Renal cortex interstitium (tissue), 11 donors: ENCODE measurements at regions not wholly inside any gene's neighbourhood (a gene's known extent, or its start where the extent isn't known, plus 50 kb on each side); places are given as distances from the start of the nearest gene placed in this dataset.

Source experiments
- DNase-seq, 11 donors: peaks; one replicate each; pipeline ENCODE4 v3.0.0-alpha.2; 2013; ENCODE audit warnings: low read depth in 9 of 11, low spot score in 4 of 11; ENCODE audit errors: extremely low read depth in 1 of 11

GRCh38 chr12:19031032-19031431 is 98.5 kb upstream of the PLEKHA5 start:
- no peak for DNase-seq

DNA sequence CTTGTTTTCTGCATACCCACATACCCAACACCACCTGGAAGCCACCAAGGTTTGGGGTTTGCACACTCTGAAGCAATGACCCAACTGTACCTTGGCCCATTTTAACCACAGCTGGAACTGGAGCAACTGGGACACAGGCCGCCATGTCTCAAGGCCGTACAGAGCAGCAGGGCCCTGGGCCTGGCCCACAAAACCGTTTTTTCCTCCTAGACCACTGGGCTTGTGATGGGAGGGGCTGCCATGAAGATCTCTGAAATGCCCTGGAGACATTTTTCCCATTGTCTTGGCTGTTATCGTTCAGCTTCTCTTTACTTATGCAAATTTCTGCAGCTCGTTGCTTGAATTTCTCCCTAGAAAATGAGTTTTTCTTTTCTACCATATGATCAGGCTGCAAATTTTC is 96.7 kb upstream of the PLEKHA5 start:
- DNase-seq, result no peak

DNA sequence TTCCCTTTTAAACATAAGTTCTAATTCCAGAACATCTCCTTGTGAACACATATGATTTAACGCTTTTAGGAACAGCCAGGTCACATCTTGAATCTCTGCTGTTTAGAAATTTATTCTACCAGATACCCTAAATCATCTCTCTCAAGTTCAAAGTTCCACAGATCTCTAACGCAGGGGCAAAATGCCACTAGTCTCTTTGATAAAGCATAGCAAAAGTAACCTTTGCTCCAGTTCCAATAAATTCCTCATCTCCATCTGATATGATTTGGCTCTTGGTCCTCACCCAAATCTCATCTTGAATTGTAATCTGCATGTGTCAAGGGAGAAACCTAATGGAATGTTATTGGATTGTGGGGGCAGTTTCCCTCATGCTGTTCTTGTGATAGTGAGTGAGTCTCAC is 96.3 kb upstream of the PLEKHA5 start:
- DNase-seq, result no peak

- no peak for DNase-seq
These were observed 94.6 kb upstream of the PLEKHA5 start for GRCh38 chr12:19034937-19035336.

DNA sequence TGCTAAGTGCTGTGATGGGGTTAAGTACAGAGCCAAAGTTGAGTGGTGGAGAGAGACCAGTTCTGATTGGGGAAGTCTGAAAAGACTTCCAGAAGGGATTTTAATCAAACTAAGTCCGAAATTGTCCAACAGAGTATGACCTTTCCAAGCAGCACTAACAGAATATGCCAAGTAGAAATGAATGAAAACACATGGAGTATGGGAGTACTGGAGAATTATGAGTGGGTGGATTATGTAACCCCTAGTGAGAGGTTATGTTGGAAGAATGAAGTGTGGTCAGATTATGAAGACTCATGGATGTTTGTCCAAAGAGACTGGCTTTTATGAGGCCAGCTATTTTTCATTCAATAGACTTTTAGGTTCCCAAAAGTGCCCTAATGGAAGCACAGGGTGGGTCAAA is 94.0 kb upstream of the PLEKHA5 start:
- DNase-seq, result no peak

GRCh38 chr12:19036673-19037357 is 92.7 kb upstream of the PLEKHA5 start:
- DNase-seq, result no peak

DNA sequence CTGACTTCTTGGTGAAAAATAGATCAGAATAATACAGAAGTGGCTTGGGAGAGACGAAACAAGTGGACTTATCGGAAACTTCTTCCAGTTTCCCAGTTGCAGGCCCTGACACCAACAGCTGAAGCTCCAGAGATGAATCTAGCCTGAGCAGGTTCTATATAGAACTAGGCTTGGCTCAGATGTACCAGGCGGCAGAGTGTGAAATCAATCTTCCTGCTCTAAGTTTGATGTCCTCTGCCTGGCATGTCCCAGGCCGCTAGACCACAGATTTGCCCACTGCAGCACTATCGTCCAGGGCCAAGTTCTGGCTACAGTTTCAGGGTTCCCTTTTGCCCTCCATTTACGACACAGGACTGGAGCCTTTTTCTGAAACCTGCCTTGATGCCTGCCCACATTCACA is 91.3 kb upstream of the PLEKHA5 start:
- no peak for DNase-seq

GRCh38 chr12:19039515-19039914 is 90.0 kb upstream of the PLEKHA5 start:
- no peak for DNase-seq

DNA sequence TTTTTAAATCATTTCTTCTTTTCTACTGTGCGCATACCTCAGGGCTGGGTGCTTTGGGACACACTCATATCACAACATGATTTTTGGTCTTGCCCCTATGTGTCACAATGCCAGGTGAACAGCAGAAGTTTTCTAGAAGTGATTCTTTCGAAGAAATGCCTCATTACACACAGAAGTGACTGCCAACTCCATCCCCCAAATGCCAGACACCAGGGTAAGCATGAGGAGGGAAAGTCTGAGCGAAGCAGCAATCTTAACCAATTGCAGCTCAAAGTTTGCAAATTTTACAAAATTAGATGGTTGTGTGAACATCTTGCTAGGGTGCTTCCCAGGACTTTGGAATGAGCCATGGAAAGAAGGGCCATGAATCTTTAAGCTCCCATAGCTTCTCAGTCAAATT is 87.3 kb upstream of the PLEKHA5 start:
- no peak for DNase-seq

DNA sequence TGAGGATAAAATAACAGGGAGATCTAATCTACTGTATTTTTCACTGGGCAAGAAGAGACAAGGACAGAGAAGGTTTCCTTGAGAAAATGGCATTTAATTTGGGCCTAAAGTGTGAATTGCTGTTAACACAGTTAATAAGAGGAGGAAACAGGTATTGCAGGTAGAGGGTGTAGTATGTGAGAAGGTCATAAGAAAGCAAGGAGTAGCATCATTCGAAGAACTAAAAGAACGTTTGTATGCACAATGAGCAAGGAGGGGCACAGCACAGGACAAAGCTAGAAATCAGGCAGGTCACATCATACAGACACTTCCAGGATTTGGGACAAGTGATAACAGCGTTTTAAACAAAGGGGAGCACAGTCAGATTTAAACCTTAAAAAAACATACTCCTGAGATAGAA is 85.1 kb upstream of the PLEKHA5 start:
- no peak for DNase-seq

DNA sequence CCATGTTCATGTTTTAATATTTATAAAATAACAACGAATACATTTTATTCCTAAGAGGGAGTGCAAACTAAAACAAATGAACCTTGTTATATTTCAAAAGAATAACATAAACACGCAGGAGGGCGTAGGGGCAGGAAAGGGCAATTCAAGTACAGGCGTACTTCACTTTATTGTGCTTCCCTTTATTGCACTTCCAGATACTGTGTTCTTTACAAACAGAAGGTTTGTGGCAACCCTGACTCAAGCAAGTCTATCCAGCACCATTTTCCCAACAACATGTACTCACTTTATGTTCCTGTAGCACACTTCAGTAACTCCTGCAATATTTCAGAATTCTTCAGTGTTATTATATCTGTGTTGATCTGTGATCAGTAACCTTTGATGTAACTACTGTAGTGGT is 84.6 kb upstream of the PLEKHA5 start:
- DNase-seq, result no peak

DNA sequence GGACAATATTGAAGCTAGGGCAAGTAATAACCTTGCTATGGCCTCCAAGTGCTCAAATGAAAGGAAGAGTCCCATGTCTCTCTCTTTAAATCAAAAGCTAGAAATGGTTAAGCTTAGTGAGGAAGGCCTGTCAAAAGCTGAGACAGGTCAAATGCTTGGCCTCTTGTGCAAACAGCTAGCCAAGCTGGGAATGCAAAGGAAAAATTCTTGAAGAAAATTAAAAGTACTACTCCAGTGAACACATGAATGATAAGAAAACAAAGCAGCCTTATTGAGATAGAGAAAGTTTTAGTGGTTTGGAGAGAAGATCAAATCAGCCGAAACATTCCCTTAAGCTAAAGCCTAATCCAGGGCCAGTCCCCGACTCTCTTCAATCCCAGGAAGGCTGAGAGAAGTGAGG is 84.1 kb upstream of the PLEKHA5 start:
- DNase-seq, result no peak

DNA sequence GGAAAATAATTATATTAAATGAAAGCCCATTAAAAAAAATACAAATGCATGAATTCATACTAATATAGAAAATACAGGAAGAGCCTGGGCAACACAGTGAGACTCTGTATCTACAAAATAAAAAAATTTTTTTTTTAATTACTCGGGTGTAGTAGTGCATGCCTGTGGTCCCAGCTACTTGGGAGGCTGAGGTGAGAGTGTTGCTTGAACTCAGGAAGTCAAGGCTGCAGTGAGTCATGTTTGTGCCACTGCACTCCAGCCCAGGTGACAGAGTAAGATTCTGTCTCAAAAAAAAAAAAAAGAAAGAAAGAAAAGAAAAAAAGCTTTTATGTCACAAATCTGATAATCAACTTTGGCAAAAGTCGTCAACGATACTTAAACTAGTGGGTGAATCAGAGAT is 80.6 kb upstream of the PLEKHA5 start:
- no peak for DNase-seq

DNA sequence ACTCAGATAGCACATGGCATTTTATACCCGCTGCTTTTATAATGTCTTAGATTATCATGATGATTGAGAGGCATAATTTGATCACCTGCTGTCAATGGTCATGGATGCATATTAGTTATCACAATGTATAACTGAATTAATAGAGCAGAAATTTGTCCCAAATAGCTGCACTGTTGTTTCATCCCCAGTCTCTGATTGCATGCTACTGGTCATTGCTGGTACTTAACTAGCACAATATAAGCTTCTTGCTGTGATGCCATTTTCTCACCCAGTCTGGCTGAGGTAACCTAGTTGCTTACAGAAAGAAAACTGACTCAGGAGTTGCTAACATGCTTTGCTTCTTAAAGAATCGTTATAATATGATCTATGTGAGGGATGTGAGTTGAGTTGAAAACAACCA is 76.8 kb upstream of the PLEKHA5 start:
- no peak for DNase-seq

GRCh38 chr12:19053218-19053617 is 76.3 kb upstream of the PLEKHA5 start:
- DNase-seq, result no peak

- no peak for DNase-seq
These were observed 75.5 kb upstream of the PLEKHA5 start for GRCh38 chr12:19054035-19054434.

DNA sequence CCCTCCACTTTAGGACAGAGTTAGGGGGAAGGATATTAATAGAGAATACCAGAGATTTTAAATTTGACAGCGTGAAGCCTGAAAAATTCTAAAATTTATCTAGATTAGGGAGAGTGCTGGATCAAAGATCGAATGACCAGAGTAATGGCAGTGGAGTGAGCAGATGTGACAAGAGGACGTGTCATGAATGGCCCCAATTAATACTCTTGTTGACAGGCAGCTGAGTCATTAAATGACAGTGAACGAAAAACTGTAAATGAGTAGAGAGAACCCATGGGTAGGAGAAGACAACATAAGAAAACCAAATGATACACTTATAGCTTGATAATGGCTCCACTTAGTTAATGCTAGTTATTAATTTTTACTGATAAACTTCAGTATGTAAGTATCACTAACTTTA is 73.9 kb upstream of the PLEKHA5 start:
- DNase-seq, result no peak

- DNase-seq, result no peak
These were observed 71.1 kb upstream of the PLEKHA5 start for GRCh38 chr12:19058235-19059021.

DNA sequence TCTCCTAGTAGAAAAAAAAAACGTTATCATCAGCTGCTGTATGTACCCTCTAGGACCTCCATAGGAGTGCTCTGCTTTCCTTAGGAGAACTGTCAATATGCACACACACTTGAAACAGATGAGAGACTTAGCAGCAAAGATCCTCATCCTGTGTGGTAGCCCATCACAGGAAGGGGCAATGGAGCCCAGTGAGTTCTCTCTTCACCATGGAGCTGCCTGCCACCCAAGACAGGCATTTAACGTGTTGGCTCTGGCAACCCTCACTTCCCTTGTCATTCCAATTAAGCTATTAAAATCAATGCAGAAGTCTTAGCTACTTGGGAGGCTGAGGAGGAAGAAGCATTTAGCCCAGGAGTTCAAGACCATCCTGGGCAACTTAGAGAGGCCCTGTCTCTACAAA is 64.8 kb upstream of the PLEKHA5 start:
- no peak for DNase-seq

- no peak for DNase-seq
These were observed 64.3 kb upstream of the PLEKHA5 start for GRCh38 chr12:19065223-19065622.

GRCh38 chr12:19065871-19066270 is 63.7 kb upstream of the PLEKHA5 start:
- no peak for DNase-seq
